ENCODE measurements at regions not wholly inside any gene's neighbourhood (a gene's known extent, or its start where the extent isn't known, plus 50 kb on each side); places are given as distances from the start of the nearest gene placed in this dataset.

DNA sequence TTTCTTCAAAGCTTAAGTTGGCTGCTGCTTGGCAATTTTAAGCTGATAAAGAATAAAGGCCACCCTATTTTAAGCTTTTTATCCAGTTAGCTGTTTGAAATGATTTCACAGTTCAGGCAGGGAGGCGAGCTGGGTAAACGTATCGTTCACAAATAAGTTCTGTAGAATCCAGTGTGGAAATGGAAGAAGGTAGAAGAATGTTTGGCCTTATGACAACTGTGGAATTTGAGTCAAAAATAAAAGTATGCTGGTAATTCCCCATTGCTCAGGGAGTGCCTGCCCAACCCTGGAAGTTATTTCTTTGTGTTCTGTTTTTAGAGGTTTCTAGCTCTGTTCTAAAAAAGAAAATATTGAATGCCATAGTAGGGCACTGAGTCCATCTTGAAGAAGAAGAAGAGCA lies 113.1 kb downstream of the ARL4A start:
- intact Hi-C loops (cut with DNase I): no loop called here
- no peak overlapping the region for H3K27ac ChIP-seq
- H3K9me3 ChIP-seq: no peaks in the 10 kb centered on the region
- H3K36me3 ChIP-seq: no peaks in the 10 kb centered on the region
- DNase-seq: no peak
- TF ChIP-seq, protein P1, sequence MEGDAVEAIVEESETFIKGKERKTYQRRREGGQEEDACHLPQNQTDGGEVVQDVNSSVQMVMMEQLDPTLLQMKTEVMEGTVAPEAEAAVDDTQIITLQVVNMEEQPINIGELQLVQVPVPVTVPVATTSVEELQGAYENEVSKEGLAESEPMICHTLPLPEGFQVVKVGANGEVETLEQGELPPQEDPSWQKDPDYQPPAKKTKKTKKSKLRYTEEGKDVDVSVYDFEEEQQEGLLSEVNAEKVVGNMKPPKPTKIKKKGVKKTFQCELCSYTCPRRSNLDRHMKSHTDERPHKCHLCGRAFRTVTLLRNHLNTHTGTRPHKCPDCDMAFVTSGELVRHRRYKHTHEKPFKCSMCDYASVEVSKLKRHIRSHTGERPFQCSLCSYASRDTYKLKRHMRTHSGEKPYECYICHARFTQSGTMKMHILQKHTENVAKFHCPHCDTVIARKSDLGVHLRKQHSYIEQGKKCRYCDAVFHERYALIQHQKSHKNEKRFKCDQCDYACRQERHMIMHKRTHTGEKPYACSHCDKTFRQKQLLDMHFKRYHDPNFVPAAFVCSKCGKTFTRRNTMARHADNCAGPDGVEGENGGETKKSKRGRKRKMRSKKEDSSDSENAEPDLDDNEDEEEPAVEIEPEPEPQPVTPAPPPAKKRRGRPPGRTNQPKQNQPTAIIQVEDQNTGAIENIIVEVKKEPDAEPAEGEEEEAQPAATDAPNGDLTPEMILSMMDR (IDR thresholded peaks at IDR 0.05): no peak
- WGBS, 2 donors: 17 to 20% methylated on average over 3 of the region's 3 CpGs
- ATAC-seq: peak in 1 of 4 donors; percentile 10
- no peaks in the 10 kb centered on the region for H3K27me3 ChIP-seq
- H3K4me3 ChIP-seq: no peak overlapping the region
- FAIRE-seq: no peak
- H3K4me1 ChIP-seq: peaks cover 12 to 20% (median 16%) of the 10 kb centered on the region in 3 donors

DNA sequence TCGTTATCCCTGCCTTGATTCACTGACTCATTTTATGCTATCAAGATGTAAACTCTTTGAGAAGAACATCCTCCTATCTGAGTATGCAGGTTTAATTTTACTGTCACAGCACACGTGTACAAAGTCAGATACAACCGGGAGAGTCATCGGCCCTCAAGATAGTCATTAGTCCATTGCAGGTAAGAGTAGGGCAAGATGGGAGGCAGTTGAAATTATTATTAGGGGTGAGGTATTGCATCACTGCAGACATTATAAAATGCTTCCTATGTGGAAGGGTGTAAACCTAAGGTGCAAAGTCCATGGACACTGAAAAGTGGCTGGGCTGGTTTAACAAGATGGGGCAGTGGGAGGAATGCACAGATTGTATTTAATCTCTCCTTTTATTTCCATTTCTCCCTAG lies 113.7 kb downstream of the ARL4A start:
- no peaks in the 10 kb centered on the region for H3K9me3 ChIP-seq
- H3K4me1 ChIP-seq: peaks cover 12 to 20% (median 16%) of the 10 kb centered on the region in 3 donors
- 23 to 25% methylated on average over 4 of the region's 4 CpGs for WGBS, 2 donors
- H3K27me3 ChIP-seq: no peaks in the 10 kb centered on the region
- FAIRE-seq: no peak
- peak in 4 of 6 donors; percentile 40 to 67 (median 61) for DNase-seq
- peak overlapping the region in 1 of 4 donors; percentile 28 for H3K27ac ChIP-seq
- no peak overlapping the region for H3K4me3 ChIP-seq
- peak; percentile 92 to 95 (median 92) for ATAC-seq
- intact Hi-C loops (cut with DNase I): no loop called here
- TF ChIP-seq, protein P1 (IDR thresholded peaks at IDR 0.05): no peak
- no peaks in the 10 kb centered on the region for H3K36me3 ChIP-seq

DNA sequence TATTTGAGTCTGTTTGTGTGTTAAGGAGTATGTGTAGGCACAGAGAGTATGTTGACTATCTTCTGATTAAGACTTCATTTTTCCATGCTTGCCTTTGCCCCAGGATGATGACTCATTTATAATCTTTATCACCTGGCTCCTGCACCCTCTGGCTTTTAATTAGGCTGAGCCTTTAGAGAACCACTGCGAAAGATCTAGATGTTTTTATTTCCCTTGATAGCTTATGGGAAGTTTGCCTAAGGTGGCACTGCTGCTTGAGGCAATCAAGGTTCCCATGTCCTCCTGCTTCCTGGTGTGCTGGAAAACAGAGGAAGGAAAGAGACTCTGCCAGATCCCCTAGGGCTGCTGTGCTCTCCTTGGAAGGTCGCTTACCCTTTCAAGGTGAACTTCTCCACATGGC lies 114.6 kb downstream of the ARL4A start:
- H3K36me3 ChIP-seq: no peaks in the 10 kb centered on the region
- intact Hi-C loops (cut with DNase I): no loop called here
- H3K4me3 ChIP-seq: no peak overlapping the region
- 12 to 18% methylated on average over 2 of the region's 2 CpGs for WGBS, 2 donors
- peaks cover 12 to 20% (median 16%) of the 10 kb centered on the region in 3 donors for H3K4me1 ChIP-seq
- no peak overlapping the region for H3K27ac ChIP-seq
- TF ChIP-seq, protein P1 (IDR thresholded peaks at IDR 0.05): no peak
- H3K9me3 ChIP-seq: no peaks in the 10 kb centered on the region
- no peaks in the 10 kb centered on the region for H3K27me3 ChIP-seq
- DNase-seq: no peak
- FAIRE-seq: peak; percentile 29
- peak; percentile 47 to 73 (median 58) for ATAC-seq

DNA sequence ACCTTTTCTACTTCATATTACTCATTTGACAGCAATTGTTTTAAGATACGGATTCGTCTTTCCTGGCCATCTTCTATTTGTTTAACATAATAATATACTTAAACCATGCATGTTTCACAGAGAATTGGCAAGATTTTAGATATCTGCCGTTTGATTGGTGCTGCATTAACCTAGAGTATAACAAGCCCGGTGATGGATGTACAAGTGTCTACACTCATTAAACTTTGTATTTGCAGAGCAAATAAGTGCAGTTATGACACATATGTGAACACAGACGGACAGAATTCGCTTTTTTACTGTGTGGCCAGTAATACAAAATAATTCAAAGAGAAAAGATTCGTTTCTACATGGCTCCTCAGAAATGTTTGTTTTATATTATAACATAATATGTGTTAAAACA lies 116.1 kb downstream of the ARL4A start:
- TF ChIP-seq, protein P1 (IDR thresholded peaks at IDR 0.05): no peak
- ATAC-seq: no peak
- intact Hi-C loops (cut with DNase I): no loop called here
- Histone ChIP-seq H3K9me3 (no peaks in the 10 kb centered on the region), H3K4me1 (peaks cover 12 to 20% (median 16%) of the 10 kb centered on the region in 3 donors), H3K27ac (no peak overlapping the region), H3K36me3 (no peaks in the 10 kb centered on the region), H3K4me3 (no peak overlapping the region), H3K27me3 (no peaks in the 10 kb centered on the region)
- no peak for DNase-seq
- 54% methylated on average over 7 of the region's 7 CpGs for WGBS, 2 donors
- no peak for FAIRE-seq

DNA sequence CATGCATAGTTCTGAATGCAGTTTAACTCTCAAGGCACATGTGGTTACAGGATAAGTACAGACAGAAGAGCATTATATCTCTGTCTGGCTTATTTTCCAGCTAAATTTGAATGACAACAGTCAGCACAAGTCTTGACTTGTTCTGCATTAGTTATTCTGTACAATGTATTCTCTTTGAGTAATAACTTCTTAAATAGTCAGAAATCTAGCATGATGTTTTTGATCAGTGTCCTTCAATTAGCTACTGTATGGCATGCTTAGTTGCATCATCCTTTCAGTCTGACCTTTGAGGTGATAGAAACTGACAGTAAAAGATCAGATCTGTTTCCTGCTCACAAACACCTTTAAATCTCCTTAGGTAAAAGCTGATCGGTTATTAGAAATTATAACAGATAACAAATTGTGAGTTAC lies 118.1 kb downstream of the ARL4A start:
- Histone ChIP-seq H3K36me3 (no peaks in the 10 kb centered on the region), H3K27me3 (no peaks in the 10 kb centered on the region), H3K4me3 (no peak overlapping the region), H3K4me1 (peaks cover 12 to 16% (median 15%) of the 10 kb centered on the region in 3 donors), H3K27ac (no peak overlapping the region), H3K9me3 (no peaks in the 10 kb centered on the region)
- FAIRE-seq (no peak), DNase-seq (no peak), ATAC-seq (no peak)
- intact Hi-C loops (cut with DNase I): no loop called here
- WGBS, 2 donors: 87 to 88% methylated on average over 1 of the region's 1 CpG
- TF ChIP-seq, protein P1 (IDR thresholded peaks at IDR 0.05): no peak
